WTC11 (cell line): ENCODE measurements at regions not wholly inside any gene's neighbourhood (a gene's known extent, or its start where the extent isn't known, plus 50 kb on each side); places are given as distances from the start of the nearest gene placed in this dataset.

Source experiments
- ATAC-seq: fragments of 200-7000 bp; cut with Tn5 transposase; 2 replicates; pipeline ENCODE4 v1.10.0; 2021; ENCODE audit warnings: mild to moderate bottlenecking, moderate library complexity
- CTCF ChIA-PET: fragments of 300-600 bp; sonication (Branson Sonifier 250); formaldehyde crosslinking; loops from one replicate; lab custom pipeline; 2021; ENCODE audit warnings: antibody characterized with exemption; lab: Charles Lee
- POLR2A ChIA-PET: fragments of 350-600 bp; sonication (Branson Sonifier 250); formaldehyde crosslinking; loops from one replicate; lab custom pipeline; 2021; ENCODE audit warnings: antibody characterized with exemption; lab: Charles Lee
- DNase-seq: peaks from one replicate; pipeline ENCODE4 v3.0.0; 2021; ENCODE audit warnings: low spot score
- H3K27ac Mint-ChIP-seq: 2 replicates; pipeline ENCODE4 v1.8.0; 2021; ENCODE audit warnings: mixed read lengths
- H3K27me3 Mint-ChIP-seq: 2 replicates; pipeline ENCODE4 v1.8.0; 2021; ENCODE audit warnings: low read depth, mild to moderate bottlenecking, moderate library complexity, mixed read lengths
- H3K36me3 Mint-ChIP-seq: 2 replicates; pipeline ENCODE4 v1.8.0; 2021; ENCODE audit warnings: mixed read lengths
- H3K4me1 Mint-ChIP-seq: 2 replicates; pipeline ENCODE4 v1.8.0; 2022; ENCODE audit warnings: mixed read lengths
- H3K4me3 Mint-ChIP-seq: 2 replicates; pipeline ENCODE4 v1.8.0; 2021; ENCODE audit warnings: mild to moderate bottlenecking, moderate library complexity, mixed read lengths
- H3K9me3 Mint-ChIP-seq: 2 replicates; pipeline ENCODE4 v1.8.0; 2021; ENCODE audit warnings: mixed read lengths
- CREB1 ChIP-seq: sonication (generic); formaldehyde crosslinking; IDR thresholded peaks from 2 replicates; pipeline ENCODE4 v1.8.0; 2023; ENCODE audit warnings: mild to moderate bottlenecking, missing genetic modification reagents
- GTF2I ChIP-seq: fragments of 250-450 bp; sonication (Bioruptor Pico); conservative IDR thresholded peaks from 2 replicates; pipeline ENCODE4 v1.4.0; 2021; ENCODE audit warnings: mild to moderate bottlenecking
- NFE2L1 ChIP-seq: sonication (generic); formaldehyde crosslinking; IDR thresholded peaks from 2 replicates; pipeline ENCODE4 v1.8.1; 2023; ENCODE audit warnings: missing genetic modification reagents
- TEAD1 ChIP-seq: sonication (generic); formaldehyde crosslinking; IDR thresholded peaks from 2 replicates; pipeline ENCODE4 v1.8.0; 2022; ENCODE audit warnings: mild to moderate bottlenecking, missing genetic modification reagents
- TP53 ChIP-seq: sonication (generic); formaldehyde crosslinking; IDR thresholded peaks from 2 replicates; pipeline ENCODE4 v1.8.1; 2023; ENCODE audit warnings: mild to moderate bottlenecking, missing genetic modification reagents
- ZBTB21 ChIP-seq: sonication (generic); formaldehyde crosslinking; IDR thresholded peaks from 2 replicates; pipeline ENCODE4 v1.8.1; 2023; ENCODE audit warnings: mild to moderate bottlenecking, missing genetic modification reagents, borderline replicate concordance
- ZNF416 ChIP-seq: fragments of 250-450 bp; sonication (Bioruptor Pico); IDR thresholded peaks from 2 replicates; pipeline ENCODE4 v1.9.0; 2021; ENCODE audit warnings: mild to moderate bottlenecking, inconsistent platforms
- ZNF423 ChIP-seq: fragments of 250-450 bp; sonication (Bioruptor Pico); IDR thresholded peaks from 2 replicates; pipeline ENCODE4 v2.1.2; 2022; ENCODE audit warnings: mild to moderate bottlenecking, moderate library complexity
- TF ChIP-seq, protein P1 (sequence below): sonication (generic); formaldehyde crosslinking; IDR thresholded peaks from 2 replicates; pipeline ENCODE4 v1.8.0; 2022; ENCODE audit warnings: missing genetic modification reagents
- TF ChIP-seq, protein P2 (sequence below): sonication (generic); formaldehyde crosslinking; conservative IDR thresholded peaks from 2 replicates; pipeline ENCODE4 v1.8.1; 2023; ENCODE audit warnings: mild to moderate bottlenecking, low read depth, missing genetic modification reagents, moderate library complexity
- TF ChIP-seq, protein P3 (sequence below): fragments of 250-450 bp; sonication (Bioruptor Pico); IDR thresholded peaks from 2 replicates; pipeline ENCODE4 v1.8.0; 2021; ENCODE audit warnings: mild to moderate bottlenecking
- TF ChIP-seq, protein P4 (sequence below): sonication (generic); formaldehyde crosslinking; IDR thresholded peaks from 2 replicates; pipeline ENCODE4 v1.8.0; 2023; ENCODE audit warnings: missing genetic modification reagents, mild to moderate bottlenecking, borderline replicate concordance
- TF ChIP-seq, protein P5 (sequence below): fragments of 250-450 bp; sonication (Bioruptor Pico); conservative IDR thresholded peaks from 2 replicates; pipeline ENCODE4 v1.9.0; 2021; ENCODE audit warnings: mild to moderate bottlenecking
- TF ChIP-seq, protein P6 (sequence below): sonication (generic); formaldehyde crosslinking; IDR thresholded peaks from 2 replicates; pipeline ENCODE4 v1.8.0; 2022; ENCODE audit warnings: mild to moderate bottlenecking, missing genetic modification reagents
- TF ChIP-seq, protein P7 (sequence below): sonication (generic); formaldehyde crosslinking; IDR thresholded peaks from 2 replicates; pipeline ENCODE4 v1.8.1; 2022; ENCODE audit warnings: low read depth, mild to moderate bottlenecking, moderate library complexity, missing genetic modification reagents, borderline replicate concordance
- TF ChIP-seq, protein P8 (sequence below): sonication (generic); formaldehyde crosslinking; IDR thresholded peaks from 2 replicates; pipeline ENCODE4 v1.8.1; 2022; ENCODE audit warnings: mild to moderate bottlenecking, missing genetic modification reagents, moderate library complexity, borderline replicate concordance
- TF ChIP-seq, protein P9 (sequence below): fragments of 250-450 bp; sonication (Bioruptor Pico); IDR thresholded peaks from 2 replicates; pipeline ENCODE4 v1.9.0; 2021; ENCODE audit warnings: mild to moderate bottlenecking

GRCh38 chr20:7375905-7376304 is 564.4 kb downstream of the HAO1 start:
- CTCF ChIA-PET, result interaction anchor here (0.6 kb wide), 1 partner anchor 15 kb away, joined by 3 read pairs; no protein-coding TSS in a partner anchor
- Mint-ChIP-seq H3K27ac (no peak overlapping the region), H3K36me3 (no peaks in the 10 kb centered on the region), H3K27me3 (no peaks in the 10 kb centered on the region), H3K9me3 (0 out of 2 replicates have a peak, but pooled peaks cover 6% of the 10 kb centered on the region), H3K4me3 (no peak overlapping the region), H3K4me1 (peaks cover 20% of the 10 kb centered on the region)
- ATAC-seq (no peak), DNase-seq (no peak)
- POLR2A ChIA-PET, result no interaction called here
- TF ChIP-seq GTF2I (CRISPR knock-in tag) (no peak), CREB1 (no peak), NFE2L1 (CRISPR knock-in tag) (no peak), TEAD1 (CRISPR knock-in tag) (no peak), TP53 (CRISPR knock-in tag) (no peak), ZNF416 (CRISPR knock-in tag) (no peak), ZBTB21 (no peak), ZNF423 (CRISPR knock-in tag) (no peak)
- TF ChIP-seq, protein P1, sequence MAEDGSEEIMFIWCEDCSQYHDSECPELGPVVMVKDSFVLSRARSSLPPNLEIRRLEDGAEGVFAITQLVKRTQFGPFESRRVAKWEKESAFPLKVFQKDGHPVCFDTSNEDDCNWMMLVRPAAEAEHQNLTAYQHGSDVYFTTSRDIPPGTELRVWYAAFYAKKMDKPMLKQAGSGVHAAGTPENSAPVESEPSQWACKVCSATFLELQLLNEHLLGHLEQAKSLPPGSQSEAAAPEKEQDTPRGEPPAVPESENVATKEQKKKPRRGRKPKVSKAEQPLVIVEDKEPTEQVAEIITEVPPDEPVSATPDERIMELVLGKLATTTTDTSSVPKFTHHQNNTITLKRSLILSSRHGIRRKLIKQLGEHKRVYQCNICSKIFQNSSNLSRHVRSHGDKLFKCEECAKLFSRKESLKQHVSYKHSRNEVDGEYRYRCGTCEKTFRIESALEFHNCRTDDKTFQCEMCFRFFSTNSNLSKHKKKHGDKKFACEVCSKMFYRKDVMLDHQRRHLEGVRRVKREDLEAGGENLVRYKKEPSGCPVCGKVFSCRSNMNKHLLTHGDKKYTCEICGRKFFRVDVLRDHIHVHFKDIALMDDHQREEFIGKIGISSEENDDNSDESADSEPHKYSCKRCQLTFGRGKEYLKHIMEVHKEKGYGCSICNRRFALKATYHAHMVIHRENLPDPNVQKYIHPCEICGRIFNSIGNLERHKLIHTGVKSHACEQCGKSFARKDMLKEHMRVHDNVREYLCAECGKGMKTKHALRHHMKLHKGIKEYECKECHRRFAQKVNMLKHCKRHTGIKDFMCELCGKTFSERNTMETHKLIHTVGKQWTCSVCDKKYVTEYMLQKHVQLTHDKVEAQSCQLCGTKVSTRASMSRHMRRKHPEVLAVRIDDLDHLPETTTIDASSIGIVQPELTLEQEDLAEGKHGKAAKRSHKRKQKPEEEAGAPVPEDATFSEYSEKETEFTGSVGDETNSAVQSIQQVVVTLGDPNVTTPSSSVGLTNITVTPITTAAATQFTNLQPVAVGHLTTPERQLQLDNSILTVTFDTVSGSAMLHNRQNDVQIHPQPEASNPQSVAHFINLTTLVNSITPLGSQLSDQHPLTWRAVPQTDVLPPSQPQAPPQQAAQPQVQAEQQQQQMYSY, result no peak
- TF ChIP-seq, protein P2, sequence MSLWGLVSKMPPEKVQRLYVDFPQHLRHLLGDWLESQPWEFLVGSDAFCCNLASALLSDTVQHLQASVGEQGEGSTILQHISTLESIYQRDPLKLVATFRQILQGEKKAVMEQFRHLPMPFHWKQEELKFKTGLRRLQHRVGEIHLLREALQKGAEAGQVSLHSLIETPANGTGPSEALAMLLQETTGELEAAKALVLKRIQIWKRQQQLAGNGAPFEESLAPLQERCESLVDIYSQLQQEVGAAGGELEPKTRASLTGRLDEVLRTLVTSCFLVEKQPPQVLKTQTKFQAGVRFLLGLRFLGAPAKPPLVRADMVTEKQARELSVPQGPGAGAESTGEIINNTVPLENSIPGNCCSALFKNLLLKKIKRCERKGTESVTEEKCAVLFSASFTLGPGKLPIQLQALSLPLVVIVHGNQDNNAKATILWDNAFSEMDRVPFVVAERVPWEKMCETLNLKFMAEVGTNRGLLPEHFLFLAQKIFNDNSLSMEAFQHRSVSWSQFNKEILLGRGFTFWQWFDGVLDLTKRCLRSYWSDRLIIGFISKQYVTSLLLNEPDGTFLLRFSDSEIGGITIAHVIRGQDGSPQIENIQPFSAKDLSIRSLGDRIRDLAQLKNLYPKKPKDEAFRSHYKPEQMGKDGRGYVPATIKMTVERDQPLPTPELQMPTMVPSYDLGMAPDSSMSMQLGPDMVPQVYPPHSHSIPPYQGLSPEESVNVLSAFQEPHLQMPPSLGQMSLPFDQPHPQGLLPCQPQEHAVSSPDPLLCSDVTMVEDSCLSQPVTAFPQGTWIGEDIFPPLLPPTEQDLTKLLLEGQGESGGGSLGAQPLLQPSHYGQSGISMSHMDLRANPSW, result no peak
- TF ChIP-seq, protein P3, sequence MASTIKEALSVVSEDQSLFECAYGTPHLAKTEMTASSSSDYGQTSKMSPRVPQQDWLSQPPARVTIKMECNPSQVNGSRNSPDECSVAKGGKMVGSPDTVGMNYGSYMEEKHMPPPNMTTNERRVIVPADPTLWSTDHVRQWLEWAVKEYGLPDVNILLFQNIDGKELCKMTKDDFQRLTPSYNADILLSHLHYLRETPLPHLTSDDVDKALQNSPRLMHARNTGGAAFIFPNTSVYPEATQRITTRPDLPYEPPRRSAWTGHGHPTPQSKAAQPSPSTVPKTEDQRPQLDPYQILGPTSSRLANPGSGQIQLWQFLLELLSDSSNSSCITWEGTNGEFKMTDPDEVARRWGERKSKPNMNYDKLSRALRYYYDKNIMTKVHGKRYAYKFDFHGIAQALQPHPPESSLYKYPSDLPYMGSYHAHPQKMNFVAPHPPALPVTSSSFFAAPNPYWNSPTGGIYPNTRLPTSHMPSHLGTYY (CRISPR knock-in tag), result no peak
- TF ChIP-seq, protein P4, sequence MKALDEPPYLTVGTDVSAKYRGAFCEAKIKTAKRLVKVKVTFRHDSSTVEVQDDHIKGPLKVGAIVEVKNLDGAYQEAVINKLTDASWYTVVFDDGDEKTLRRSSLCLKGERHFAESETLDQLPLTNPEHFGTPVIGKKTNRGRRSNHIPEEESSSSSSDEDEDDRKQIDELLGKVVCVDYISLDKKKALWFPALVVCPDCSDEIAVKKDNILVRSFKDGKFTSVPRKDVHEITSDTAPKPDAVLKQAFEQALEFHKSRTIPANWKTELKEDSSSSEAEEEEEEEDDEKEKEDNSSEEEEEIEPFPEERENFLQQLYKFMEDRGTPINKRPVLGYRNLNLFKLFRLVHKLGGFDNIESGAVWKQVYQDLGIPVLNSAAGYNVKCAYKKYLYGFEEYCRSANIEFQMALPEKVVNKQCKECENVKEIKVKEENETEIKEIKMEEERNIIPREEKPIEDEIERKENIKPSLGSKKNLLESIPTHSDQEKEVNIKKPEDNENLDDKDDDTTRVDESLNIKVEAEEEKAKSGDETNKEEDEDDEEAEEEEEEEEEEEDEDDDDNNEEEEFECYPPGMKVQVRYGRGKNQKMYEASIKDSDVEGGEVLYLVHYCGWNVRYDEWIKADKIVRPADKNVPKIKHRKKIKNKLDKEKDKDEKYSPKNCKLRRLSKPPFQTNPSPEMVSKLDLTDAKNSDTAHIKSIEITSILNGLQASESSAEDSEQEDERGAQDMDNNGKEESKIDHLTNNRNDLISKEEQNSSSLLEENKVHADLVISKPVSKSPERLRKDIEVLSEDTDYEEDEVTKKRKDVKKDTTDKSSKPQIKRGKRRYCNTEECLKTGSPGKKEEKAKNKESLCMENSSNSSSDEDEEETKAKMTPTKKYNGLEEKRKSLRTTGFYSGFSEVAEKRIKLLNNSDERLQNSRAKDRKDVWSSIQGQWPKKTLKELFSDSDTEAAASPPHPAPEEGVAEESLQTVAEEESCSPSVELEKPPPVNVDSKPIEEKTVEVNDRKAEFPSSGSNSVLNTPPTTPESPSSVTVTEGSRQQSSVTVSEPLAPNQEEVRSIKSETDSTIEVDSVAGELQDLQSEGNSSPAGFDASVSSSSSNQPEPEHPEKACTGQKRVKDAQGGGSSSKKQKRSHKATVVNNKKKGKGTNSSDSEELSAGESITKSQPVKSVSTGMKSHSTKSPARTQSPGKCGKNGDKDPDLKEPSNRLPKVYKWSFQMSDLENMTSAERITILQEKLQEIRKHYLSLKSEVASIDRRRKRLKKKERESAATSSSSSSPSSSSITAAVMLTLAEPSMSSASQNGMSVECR (CRISPR knock-in tag), result no peak
- TF ChIP-seq, protein P5, sequence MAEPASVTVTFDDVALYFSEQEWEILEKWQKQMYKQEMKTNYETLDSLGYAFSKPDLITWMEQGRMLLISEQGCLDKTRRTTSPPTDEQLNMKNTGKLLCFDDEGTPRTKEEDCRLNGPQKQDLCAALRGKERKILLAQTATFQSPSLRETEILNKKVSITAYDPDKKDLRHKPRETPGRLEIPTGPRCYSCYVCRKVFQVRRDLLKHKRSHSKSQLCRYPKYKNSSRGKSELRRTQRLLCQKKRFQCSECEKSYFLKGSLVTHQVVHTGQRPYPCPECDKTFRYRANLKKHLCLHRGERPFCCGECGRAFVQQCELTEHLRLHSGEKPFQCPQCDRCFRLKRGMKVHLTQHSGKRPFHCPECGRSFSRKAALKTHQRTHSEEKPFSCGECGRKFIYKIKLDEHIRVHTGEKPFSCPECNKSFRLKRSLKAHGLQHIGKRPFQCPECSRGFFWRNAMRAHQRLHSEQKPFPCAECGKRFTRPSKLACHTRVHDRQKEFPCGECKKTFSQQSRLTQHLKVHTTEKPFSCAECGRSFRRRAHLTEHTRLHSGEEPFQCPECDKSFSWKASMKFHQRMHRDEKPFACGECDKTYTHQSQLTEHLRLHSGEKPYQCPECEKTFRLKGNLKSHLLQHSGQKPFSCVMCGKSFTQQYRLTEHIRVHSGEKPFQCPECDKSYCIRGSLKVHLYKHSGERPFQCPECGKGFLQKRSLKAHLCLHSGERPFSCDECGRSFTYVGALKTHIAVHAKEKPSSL (CRISPR knock-in tag), result no peak
- TF ChIP-seq, protein P6, sequence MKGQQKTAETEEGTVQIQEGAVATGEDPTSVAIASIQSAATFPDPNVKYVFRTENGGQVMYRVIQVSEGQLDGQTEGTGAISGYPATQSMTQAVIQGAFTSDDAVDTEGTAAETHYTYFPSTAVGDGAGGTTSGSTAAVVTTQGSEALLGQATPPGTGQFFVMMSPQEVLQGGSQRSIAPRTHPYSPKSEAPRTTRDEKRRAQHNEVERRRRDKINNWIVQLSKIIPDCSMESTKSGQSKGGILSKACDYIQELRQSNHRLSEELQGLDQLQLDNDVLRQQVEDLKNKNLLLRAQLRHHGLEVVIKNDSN (CRISPR knock-in tag), result no peak
- TF ChIP-seq, protein P7, sequence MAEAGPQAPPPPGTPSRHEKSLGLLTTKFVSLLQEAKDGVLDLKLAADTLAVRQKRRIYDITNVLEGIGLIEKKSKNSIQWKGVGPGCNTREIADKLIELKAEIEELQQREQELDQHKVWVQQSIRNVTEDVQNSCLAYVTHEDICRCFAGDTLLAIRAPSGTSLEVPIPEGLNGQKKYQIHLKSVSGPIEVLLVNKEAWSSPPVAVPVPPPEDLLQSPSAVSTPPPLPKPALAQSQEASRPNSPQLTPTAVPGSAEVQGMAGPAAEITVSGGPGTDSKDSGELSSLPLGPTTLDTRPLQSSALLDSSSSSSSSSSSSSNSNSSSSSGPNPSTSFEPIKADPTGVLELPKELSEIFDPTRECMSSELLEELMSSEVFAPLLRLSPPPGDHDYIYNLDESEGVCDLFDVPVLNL (CRISPR knock-in tag), result no peak
- TF ChIP-seq, protein P8, sequence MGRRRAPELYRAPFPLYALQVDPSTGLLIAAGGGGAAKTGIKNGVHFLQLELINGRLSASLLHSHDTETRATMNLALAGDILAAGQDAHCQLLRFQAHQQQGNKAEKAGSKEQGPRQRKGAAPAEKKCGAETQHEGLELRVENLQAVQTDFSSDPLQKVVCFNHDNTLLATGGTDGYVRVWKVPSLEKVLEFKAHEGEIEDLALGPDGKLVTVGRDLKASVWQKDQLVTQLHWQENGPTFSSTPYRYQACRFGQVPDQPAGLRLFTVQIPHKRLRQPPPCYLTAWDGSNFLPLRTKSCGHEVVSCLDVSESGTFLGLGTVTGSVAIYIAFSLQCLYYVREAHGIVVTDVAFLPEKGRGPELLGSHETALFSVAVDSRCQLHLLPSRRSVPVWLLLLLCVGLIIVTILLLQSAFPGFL, result no peak
- TF ChIP-seq, protein P9, sequence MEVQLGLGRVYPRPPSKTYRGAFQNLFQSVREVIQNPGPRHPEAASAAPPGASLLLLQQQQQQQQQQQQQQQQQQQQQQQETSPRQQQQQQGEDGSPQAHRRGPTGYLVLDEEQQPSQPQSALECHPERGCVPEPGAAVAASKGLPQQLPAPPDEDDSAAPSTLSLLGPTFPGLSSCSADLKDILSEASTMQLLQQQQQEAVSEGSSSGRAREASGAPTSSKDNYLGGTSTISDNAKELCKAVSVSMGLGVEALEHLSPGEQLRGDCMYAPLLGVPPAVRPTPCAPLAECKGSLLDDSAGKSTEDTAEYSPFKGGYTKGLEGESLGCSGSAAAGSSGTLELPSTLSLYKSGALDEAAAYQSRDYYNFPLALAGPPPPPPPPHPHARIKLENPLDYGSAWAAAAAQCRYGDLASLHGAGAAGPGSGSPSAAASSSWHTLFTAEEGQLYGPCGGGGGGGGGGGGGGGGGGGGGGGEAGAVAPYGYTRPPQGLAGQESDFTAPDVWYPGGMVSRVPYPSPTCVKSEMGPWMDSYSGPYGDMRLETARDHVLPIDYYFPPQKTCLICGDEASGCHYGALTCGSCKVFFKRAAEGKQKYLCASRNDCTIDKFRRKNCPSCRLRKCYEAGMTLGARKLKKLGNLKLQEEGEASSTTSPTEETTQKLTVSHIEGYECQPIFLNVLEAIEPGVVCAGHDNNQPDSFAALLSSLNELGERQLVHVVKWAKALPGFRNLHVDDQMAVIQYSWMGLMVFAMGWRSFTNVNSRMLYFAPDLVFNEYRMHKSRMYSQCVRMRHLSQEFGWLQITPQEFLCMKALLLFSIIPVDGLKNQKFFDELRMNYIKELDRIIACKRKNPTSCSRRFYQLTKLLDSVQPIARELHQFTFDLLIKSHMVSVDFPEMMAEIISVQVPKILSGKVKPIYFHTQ, result no peak
